ENCODE measurements at regions not wholly inside any gene's neighbourhood (a gene's known extent, or its start where the extent isn't known, plus 50 kb on each side); places are given as distances from the start of the nearest gene placed in this dataset.

- H3K4me1 ChIP-seq (ENCODE audit: low read depth): peaks cover 17% of the 10 kb centered on the region
- H3K27me3 ChIP-seq: no peaks in the 10 kb centered on the region
- no peaks in the 10 kb centered on the region for H3K9me3 ChIP-seq (ENCODE audit: low read depth)
- H3K27ac ChIP-seq: no peak overlapping the region
- H3K36me3 ChIP-seq: no peaks in the 10 kb centered on the region
- TF ChIP-seq CTCF (IDR thresholded peaks at IDR 0.05; ENCODE audit: low read depth, low read length): no peak
- peak in 1 of 2 donors; percentile 66 for DNase-seq (ENCODE audit: low read depth in 1 of 2, low spot score in 1 of 2)
- no peak overlapping the region for H3K4me3 ChIP-seq
Measured at GRCh38 chr11:13208921-13209320, 68.7 kb upstream of the BMAL1 start.

DNA sequence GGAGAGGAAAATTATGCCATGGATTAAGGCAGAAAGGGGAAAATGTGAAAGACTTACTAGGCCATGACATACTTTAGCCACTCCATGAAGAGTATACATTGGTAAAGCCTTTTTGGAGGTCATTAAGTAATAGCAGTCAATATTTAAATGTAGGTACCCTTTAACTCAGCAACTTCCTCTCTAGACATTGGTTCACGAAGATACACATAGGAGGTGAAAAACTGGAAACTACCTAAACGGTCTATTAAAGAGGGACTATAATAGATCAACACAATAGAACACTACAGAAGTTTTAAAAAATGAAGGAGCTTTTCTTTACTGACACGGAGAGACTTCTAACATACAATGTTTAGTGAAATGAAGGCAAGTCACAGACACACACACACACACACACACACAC, 68.2 kb upstream of the BMAL1 start:
- H3K36me3 ChIP-seq: no peaks in the 10 kb centered on the region
- no peak for TF ChIP-seq CTCF (IDR thresholded peaks at IDR 0.05; ENCODE audit: low read depth, low read length)
- no peak for DNase-seq (ENCODE audit: low read depth in 1 of 2, low spot score in 1 of 2)
- no peak overlapping the region for H3K4me3 ChIP-seq
- H3K4me1 ChIP-seq (ENCODE audit: low read depth): peaks cover 18% of the 10 kb centered on the region
- no peaks in the 10 kb centered on the region for H3K27me3 ChIP-seq
- no peaks in the 10 kb centered on the region for H3K9me3 ChIP-seq (ENCODE audit: low read depth)
- H3K27ac ChIP-seq: no peak overlapping the region

DNA sequence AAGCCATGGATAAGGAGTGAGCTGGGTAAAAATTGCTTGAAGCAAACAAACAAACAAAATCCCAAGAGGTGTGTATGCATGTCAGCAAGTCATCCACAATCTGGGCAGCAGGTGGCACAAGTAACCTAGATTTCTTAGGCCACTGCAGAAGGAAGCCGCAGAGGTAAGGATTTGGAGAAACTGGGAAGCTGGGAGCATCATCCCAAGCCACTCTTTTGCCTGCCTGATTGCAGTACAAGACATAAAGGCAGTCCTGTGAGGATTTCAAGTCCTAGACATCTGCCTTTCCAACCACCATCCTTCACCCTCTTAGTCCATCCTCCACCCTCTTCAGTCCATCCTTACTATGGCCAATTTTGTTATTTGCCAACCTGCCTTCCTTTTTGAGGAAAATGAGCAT, 67.2 kb upstream of the BMAL1 start:
- Histone ChIP-seq H3K4me1 (ENCODE audit: low read depth) (peaks cover 20% of the 10 kb centered on the region), H3K36me3 (no peaks in the 10 kb centered on the region), H3K27me3 (no peaks in the 10 kb centered on the region), H3K4me3 (no peak overlapping the region), H3K9me3 (ENCODE audit: low read depth) (no peaks in the 10 kb centered on the region), H3K27ac (no peak overlapping the region)
- peak; percentile 61 for TF ChIP-seq CTCF (IDR thresholded peaks at IDR 0.05; ENCODE audit: low read depth, low read length)
- DNase-seq (ENCODE audit: low read depth in 1 of 2, low spot score in 1 of 2): peak; percentile 79 to 85

DNA sequence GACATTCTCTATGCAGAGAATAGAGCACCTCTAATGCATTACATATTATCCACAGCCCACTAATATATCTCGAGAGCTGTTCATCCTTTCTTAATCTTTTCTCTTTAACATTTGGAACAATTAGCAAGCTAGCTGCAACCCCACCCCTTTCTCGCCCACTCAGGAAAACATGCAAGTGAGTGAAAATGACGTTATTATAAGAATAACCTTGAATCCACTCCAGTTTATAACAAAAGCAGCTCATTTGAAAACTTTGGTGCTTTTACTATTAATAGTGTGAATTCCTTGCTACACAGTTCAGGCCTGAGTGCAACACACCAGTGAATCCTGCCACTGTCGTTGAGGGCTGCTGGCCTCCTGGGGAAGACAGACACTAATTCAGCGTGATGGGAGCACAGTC, 63.3 kb upstream of the BMAL1 start:
- H3K27ac ChIP-seq: no peak overlapping the region
- DNase-seq (ENCODE audit: low read depth in 1 of 2, low spot score in 1 of 2): no peak

DNA sequence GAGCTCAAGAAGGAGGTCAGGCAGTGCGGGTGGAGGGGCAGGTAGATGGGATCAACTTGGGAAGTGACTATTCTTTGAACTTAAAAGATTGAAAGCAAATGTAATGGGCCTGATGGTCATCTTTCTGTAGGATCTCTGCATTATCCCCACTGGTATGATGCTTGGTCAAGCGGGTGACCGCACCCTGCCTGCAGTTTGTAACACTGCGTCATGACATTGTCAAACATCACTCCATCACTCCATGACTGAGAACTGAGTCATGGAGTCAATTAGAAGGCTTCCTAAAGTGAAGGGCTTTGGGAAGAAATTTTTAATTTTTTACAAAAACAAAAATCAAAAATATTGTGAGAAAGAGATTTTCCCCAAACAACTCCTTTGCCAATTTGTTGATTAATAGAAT, 62.4 kb upstream of the BMAL1 start:
- DNase-seq (ENCODE audit: low read depth in 1 of 2, low spot score in 1 of 2): no peak
- Histone ChIP-seq H3K4me1 (ENCODE audit: low read depth) (peaks cover 10% of the 10 kb centered on the region), H3K36me3 (no peaks in the 10 kb centered on the region), H3K9me3 (ENCODE audit: low read depth) (no peaks in the 10 kb centered on the region), H3K27me3 (no peaks in the 10 kb centered on the region), H3K4me3 (no peak overlapping the region), H3K27ac (no peak overlapping the region)
- TF ChIP-seq CTCF (IDR thresholded peaks at IDR 0.05; ENCODE audit: low read depth, low read length): no peak

More for the DNA sequence above, 63.3 kb upstream of the BMAL1 start:
- no peaks in the 10 kb centered on the region for H3K36me3 ChIP-seq
- no peak for TF ChIP-seq CTCF (IDR thresholded peaks at IDR 0.05; ENCODE audit: low read depth, low read length)
- no peak overlapping the region for H3K4me3 ChIP-seq
- H3K9me3 ChIP-seq (ENCODE audit: low read depth): no peaks in the 10 kb centered on the region
- peaks cover 4% of the 10 kb centered on the region for H3K4me1 ChIP-seq (ENCODE audit: low read depth)
- no peaks in the 10 kb centered on the region for H3K27me3 ChIP-seq
